ENCODE measurements at regions not wholly inside any gene's neighbourhood (a gene's known extent, or its start where the extent isn't known, plus 50 kb on each side); places are given as distances from the start of the nearest gene placed in this dataset.
A peak's percentile ranks its signal among the peaks of the same experiment; 100 is the strongest.

GRCh38 chr9:120299785-120300184, 280.2 kb downstream of the CDK5RAP2 start:
- intact Hi-C loops (cut with DNase I), result no loop called here

GRCh38 chr9:120294003-120294402, 286.0 kb downstream of the CDK5RAP2 start:
- ATAC-seq, result no peak
- intact Hi-C loops (cut with DNase I), result no loop called here
- no peak for DNase-seq

More at GRCh38 chr9:120299785-120300184, 280.2 kb downstream of the CDK5RAP2 start:
- DNase-seq (no peak), ATAC-seq (no peak)

DNA sequence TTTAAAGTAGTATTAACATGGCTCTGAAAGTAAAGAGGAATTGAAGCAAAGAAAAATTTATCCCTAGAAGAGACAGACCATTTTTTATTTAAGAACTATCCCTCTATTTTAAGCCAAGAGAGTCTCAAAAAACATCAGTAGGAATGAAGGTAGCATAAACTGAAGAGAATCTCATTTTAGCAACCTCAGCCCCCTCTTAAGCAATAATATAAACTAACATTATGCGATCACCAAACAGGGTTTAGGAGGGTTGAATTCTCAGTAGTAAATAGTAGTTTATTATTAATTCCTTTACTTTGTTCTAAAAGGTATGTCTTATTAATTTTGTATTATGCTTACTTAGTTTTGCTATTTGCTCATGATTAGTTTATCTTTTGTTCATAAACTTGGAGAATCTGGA, 287.4 kb downstream of the CDK5RAP2 start:
- no peak for DNase-seq
- no peak for ATAC-seq
- intact Hi-C loops (cut with DNase I), result no loop called here

DNA sequence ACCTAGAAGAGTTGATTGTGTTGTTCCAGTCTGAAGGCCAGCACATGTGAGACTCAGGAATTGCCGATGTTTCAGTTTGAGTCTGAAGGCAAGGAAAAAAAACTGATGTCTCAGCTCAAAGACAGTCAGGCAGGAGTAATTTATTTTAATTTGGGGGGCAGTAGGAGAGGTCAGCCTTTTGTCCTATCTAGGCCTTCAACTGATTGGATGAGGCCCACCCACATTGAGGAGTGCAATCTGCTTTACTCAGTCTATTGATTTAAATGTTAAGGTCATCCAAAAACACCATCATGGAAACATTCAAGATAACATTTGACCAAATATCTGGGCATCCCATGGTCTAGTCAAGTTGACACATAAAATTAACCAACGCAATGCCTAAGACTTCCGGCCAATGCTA, 288.9 kb downstream of the CDK5RAP2 start:
- intact Hi-C loops (cut with DNase I), result no loop called here
- no peak for ATAC-seq

GRCh38 chr9:120289990-120290975, 289.7 kb downstream of the CDK5RAP2 start:
- intact Hi-C loops (cut with DNase I), result no loop called here
- DNase-seq (no peak), ATAC-seq (peak in 1 of 2 donors; percentile 57)

More for the DNA sequence above, 288.9 kb downstream of the CDK5RAP2 start:
- DNase-seq, result no peak

DNA sequence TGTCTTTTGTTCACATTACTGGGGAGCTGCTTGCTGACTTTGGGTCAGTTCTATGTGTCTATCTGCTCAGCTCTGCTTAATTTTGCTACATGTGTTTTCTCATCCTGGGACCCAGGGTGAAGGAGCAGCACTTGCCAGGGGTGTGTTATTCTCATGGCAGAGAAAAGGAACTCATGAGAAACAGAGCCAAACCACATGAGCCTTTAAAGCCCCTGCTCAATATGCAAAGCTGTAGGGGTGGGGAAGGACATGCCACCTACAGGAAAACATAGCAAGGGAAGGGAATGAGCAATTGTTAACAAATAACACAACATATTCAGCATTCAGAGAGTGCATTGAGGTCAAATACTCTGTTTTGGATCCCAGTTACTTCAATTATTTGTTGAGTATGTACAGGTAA, 290.9 kb downstream of the CDK5RAP2 start:
- DNase-seq, result no peak
- intact Hi-C loops (cut with DNase I), result no loop called here
- no peak for ATAC-seq

DNA sequence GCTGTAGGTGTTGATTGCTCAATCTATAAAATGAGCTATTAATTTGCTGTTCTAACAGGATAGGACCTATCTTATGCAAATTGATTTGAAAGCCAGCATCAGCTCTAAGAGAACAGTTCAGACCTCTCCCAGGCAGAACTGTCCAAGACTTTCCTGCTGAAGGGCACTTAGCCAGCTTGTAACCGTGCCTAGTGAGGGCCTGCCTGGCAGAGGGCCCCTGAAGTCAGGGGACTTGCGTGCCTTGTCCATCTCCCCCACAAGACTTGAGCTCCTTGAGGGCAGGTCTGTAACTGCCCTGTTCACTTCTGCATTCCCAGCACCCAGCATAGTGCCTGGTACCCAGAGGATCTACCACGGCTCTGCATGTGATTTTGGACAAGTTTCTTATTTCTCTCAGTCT, 293.4 kb downstream of the CDK5RAP2 start:
- intact Hi-C loops (cut with DNase I), result no loop called here
- ATAC-seq (no peak), DNase-seq (no peak)

- intact Hi-C loops (cut with DNase I), result no loop called here
- no peak for ATAC-seq
- no peak for DNase-seq
These were observed 295.1 kb downstream of the CDK5RAP2 start for GRCh38 chr9:120284821-120285220.

GRCh38 chr9:120281665-120282064, 298.3 kb downstream of the CDK5RAP2 start:
- no peak for ATAC-seq

GRCh38 chr9:120267929-120268328, 312.0 kb downstream of the CDK5RAP2 start:
- no peak for DNase-seq
- ATAC-seq, result no peak
- intact Hi-C loops (cut with DNase I), result no loop called here

More at GRCh38 chr9:120281665-120282064, 298.3 kb downstream of the CDK5RAP2 start:
- DNase-seq, result no peak
- intact Hi-C loops (cut with DNase I), result no loop called here

- ATAC-seq, result peak; percentile 85 to 94
- peak; percentile 71 for DNase-seq
- intact Hi-C loops (cut with DNase I), result no loop called here
These were observed 314.2 kb downstream of the CDK5RAP2 start for GRCh38 chr9:120265791-120266190.

DNA sequence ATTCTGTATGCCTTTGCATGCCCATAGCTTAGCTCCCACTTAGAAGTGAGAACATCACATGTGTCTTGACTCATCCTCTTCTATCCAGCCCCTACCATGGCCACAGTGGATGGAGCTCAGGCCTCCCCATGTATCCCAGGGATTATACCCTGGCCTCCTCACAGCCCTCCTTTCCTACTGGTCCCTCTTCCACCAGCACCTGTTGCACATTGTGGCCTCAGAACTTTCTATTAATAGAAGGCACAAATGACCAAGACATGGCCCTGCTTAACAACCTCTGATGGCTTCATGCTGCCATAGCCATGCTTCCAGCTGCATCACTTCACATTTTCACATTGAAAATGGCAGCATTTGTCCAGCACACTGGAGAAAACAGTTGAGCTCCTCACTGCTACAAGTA, 315.4 kb downstream of the CDK5RAP2 start:
- intact Hi-C loops (cut with DNase I), result no loop called here
- DNase-seq (no peak), ATAC-seq (no peak)

DNA sequence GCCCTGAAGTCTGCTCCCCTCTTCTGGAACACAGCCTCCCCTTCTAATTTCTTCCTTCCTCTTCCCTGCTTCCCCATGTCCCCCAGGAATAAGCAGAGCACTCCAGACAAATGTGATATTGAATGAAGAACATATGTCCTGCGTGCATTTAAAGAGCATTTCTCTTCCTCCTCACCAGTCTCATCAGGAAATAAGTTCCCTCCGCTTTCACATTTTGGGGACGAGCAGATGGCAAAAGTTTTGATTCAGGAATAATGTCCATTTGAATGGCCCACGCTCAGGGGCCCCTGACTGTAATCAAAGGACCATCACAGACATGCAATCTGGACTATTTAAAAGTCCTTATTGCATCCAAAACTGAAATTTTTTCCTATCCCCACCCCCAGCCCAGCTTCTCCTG, 316.1 kb downstream of the CDK5RAP2 start:
- intact Hi-C loops (cut with DNase I), result no loop called here
- ATAC-seq, result no peak

DNA sequence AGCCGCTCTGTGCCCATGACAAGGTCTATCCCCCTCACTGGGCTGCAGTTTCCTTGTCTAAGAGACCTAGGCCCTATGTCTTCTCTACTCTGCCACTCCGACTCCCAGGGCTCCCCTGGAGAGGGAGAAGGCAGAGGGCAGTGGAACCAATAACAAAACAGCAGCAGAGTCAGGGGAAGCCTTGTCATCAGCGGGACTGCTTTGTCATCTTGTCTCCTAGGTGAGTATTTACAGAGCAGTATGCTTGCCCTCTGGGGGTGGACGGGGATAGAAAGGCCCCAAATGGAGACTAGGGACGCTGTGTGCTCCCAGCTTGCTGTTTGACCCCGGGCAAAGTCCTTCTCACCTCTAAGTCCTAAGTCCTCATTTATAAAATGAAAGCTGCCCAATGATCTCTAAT, 318.5 kb downstream of the CDK5RAP2 start:
- ATAC-seq (no peak), DNase-seq (no peak)
- intact Hi-C loops (cut with DNase I), result no loop called here

More for the DNA sequence above, 316.1 kb downstream of the CDK5RAP2 start:
- no peak for DNase-seq

GRCh38 chr9:120259100-120259499, 320.9 kb downstream of the CDK5RAP2 start:
- no peak for ATAC-seq
- intact Hi-C loops (cut with DNase I), result no loop called here
- no peak for DNase-seq

GRCh38 chr9:120258096-120258495, 321.9 kb downstream of the CDK5RAP2 start:
- ATAC-seq, result no peak
- DNase-seq, result no peak
- intact Hi-C loops (cut with DNase I), result no loop called here

GRCh38 chr9:120257483-120257882, 322.5 kb downstream of the CDK5RAP2 start:
- DNase-seq (no peak), ATAC-seq (no peak)
- intact Hi-C loops (cut with DNase I), result no loop called here

DNA sequence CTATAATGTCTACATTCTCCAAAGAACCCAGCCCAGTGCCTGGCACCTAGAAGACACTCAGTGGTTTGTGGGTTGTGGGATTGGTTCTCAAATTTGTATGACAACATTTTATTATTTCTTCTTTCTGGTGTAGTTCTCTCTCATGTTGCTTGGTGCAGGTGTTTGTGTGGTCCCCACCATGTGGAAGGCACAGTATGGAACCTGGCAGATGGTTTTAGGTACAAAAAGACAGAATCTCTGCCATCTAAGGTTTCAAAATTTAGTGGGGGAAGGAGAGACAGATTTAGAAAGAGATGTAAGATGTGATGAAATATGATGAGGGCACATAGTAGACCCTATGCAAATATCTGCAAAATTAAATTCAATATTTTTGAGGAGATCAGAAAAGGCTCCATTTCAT, 323.8 kb downstream of the CDK5RAP2 start:
- intact Hi-C loops (cut with DNase I), result no loop called here
- DNase-seq (no peak), ATAC-seq (no peak)

DNA sequence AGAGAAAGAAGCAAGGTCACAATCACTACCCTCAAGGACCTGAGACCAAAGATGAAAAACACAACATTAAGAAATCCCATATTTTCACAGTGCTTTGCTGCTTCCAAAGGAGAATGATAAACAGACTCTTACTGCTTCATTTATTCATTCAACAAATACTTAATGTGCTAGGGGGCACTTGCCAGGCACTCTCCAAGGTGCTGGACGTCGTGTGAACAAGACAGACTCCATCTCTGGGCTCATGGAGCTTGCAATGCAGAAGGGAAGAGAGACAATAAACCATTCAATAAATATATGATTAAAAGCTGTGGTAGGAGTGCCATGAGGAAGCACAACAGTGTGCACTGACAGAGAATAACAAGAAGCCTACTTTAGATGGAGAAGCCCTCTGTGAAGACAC, 327.7 kb downstream of the CDK5RAP2 start:
- no peak for ATAC-seq
- DNase-seq, result no peak
- intact Hi-C loops (cut with DNase I), result no loop called here

DNA sequence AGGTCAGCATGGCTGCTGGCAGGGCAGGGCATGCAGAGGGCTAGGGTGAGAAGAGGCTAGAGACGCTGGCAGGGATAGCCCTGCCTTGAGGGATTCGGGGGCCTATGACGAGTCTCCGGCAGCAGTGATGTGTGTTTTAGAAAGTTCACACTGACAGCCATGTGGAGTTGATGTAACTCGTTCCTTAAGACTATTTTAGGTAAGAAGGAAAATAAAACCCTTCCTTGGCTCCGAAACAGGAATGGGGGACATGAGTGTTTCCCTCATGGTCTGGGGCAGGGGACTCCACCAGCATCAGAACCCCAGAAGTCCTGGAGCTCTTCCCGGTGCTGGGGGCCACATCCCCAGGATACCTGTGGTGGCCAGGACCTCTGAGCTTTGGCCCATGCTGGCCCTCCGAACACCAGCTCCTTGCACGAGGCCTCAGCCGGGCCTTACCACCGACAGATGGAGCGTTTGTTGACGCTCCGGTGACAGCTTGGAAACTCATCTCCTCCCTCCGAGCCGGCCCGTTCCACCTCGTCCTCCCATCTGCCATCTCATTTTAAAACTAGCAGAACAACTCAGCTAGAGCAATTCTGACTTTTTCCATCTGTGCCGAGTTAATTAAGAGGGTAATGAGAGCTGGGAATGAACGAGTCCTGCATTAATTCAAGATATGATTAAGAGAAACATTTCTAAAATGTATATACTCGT, 337.7 kb downstream of the CDK5RAP2 start:
- ATAC-seq (no peak), DNase-seq (no peak)
- intact Hi-C loops (cut with DNase I), result no loop called here

Measured in left cardiac atrium (tissue), 4 donors.